Body of pancreas (tissue), 4 donors: ENCODE measurements at regions not wholly inside any gene's neighbourhood (a gene's known extent, or its start where the extent isn't known, plus 50 kb on each side); places are given as distances from the start of the nearest gene placed in this dataset.

ENCODE experiments used
- ATAC-seq: fragments of 150-250 bp; one replicate; pipeline ENCODE4 v1.9.1; 2016
- DNase-seq, 4 donors: peaks; one replicate each; pipeline ENCODE4 v3.0.0-alpha.2; 2019
- H3K27ac ChIP-seq, 4 donors: fragments of 200-600 bp; sonication (generic); 1 replicate in 3 of 4; 2 replicates in 1 of 4; pipeline versions ENCODE4 v1.5.1 to v1.6.1; 2016 to 2019; ENCODE audit warnings: mild to moderate bottlenecking in 1 of 4, mixed read lengths in 1 of 4, moderate library complexity in 1 of 4
- H3K27me3 ChIP-seq, 2 donors: fragments of 200-600 bp; sonication (generic); one replicate each; pipeline ENCODE4 v1.6.0; 2016; ENCODE audit warnings: mild to moderate bottlenecking in 1 of 2
- H3K36me3 ChIP-seq, 2 donors: fragments of 200-600 bp; sonication (generic); replicated peaks in 1 of 2; 2 replicates each; pipeline ENCODE4 v1.5.1; 2016; ENCODE audit warnings: low read depth in 2 of 2; ENCODE audit not compliant: insufficient read depth in 1 of 2
- H3K4me1 ChIP-seq: fragments of 200-600 bp; sonication (generic); one replicate; pipeline ENCODE4 v1.6.0; 2016
- H3K4me3 ChIP-seq, 2 donors: fragments of 200-600 bp; sonication (generic); 1 replicate in 1 of 2; 2 replicates in 1 of 2; pipeline ENCODE4 v1.5.1; 2016 to 2019
- H3K9me3 ChIP-seq, 3 donors: fragments of 200-600 bp; sonication (generic); 1 replicate in 2 of 3; 2 replicates in 1 of 3; pipeline ENCODE4 v1.5.1; 2016
- POLR2A ChIP-seq, 3 donors: fragments of 450-650 bp; IDR thresholded peaks; one replicate each; pipeline ENCODE4 v1.6.1; 2016; ENCODE audit warnings: antibody characterized with exemption in 3 of 3, mild to moderate bottlenecking in 2 of 3
- WGBS, 2 donors: methylation state at CpG; one replicate each; pipeline ENCODE4 v1.1.5; 2017; 5-methylcytosine and 5-hydroxymethylcytosine counted together
- intact Hi-C: fragments of 100-400 bp; cut with DNase I; formaldehyde crosslinking; loops from one replicate; pipeline ENCODE4 v1.15.1; 2023
- TF ChIP-seq, protein P1 (sequence below), 7 experiments: fragments of 450-650 bp in 4 of 7; fragments of 200-600 bp in 3 of 7; sonication (generic) in 3 of 7; IDR thresholded peaks; one replicate each; pipeline ENCODE4 v1.5.1; 2016 to 2019; ENCODE audit warnings: antibody characterized with exemption in 7 of 7

DNA sequence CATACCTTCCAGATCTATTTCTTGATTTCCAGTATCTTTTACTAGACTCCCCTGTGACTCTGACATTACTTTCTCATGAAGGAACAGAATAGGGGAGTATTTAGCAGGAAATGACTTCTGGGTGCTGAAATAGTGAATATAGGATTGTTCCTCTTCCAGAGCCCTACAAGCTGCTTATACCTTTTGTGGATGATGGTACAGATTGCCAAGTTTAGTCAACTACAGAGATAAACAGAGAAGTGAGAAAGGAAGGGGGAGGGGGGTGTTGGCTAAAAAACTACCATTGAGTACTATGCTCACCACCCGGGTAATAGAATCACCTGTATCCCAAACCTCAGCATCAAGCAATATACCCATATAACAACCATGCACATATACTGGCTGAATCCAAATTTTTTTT is 298.3 kb upstream of the GPR149 start:
- no peaks in the 10 kb centered on the region for H3K9me3 ChIP-seq
- H3K27ac ChIP-seq: no peak overlapping the region
- H3K4me1 ChIP-seq: no peaks in the 10 kb centered on the region
- no peaks in the 10 kb centered on the region for H3K27me3 ChIP-seq
- H3K36me3 ChIP-seq: no peaks in the 10 kb centered on the region
- DNase-seq (no peak), ATAC-seq (no peak)
- WGBS, 2 donors: 68 to 78% methylated on average over 1 of the region's 1 CpG
- H3K4me3 ChIP-seq: no peak overlapping the region
- TF ChIP-seq, protein P1, sequence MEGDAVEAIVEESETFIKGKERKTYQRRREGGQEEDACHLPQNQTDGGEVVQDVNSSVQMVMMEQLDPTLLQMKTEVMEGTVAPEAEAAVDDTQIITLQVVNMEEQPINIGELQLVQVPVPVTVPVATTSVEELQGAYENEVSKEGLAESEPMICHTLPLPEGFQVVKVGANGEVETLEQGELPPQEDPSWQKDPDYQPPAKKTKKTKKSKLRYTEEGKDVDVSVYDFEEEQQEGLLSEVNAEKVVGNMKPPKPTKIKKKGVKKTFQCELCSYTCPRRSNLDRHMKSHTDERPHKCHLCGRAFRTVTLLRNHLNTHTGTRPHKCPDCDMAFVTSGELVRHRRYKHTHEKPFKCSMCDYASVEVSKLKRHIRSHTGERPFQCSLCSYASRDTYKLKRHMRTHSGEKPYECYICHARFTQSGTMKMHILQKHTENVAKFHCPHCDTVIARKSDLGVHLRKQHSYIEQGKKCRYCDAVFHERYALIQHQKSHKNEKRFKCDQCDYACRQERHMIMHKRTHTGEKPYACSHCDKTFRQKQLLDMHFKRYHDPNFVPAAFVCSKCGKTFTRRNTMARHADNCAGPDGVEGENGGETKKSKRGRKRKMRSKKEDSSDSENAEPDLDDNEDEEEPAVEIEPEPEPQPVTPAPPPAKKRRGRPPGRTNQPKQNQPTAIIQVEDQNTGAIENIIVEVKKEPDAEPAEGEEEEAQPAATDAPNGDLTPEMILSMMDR (IDR thresholded peaks at IDR 0.05): no peak
- no peak for TF ChIP-seq POLR2A (IDR thresholded peaks at IDR 0.05)
- intact Hi-C loops: no loop called here

GRCh38 chr3:154720921-154721320 is 290.9 kb upstream of the GPR149 start:
- intact Hi-C loops: no loop called here
- H3K36me3 ChIP-seq: no peaks in the 10 kb centered on the region
- no peak overlapping the region for H3K4me3 ChIP-seq
- no peaks in the 10 kb centered on the region for H3K4me1 ChIP-seq
- ATAC-seq: no peak
- H3K9me3 ChIP-seq: no peaks in the 10 kb centered on the region
- H3K27ac ChIP-seq: no peak overlapping the region
- no peak for DNase-seq
- H3K27me3 ChIP-seq: no peaks in the 10 kb centered on the region
- TF ChIP-seq, protein P1 (IDR thresholded peaks at IDR 0.05): no peak
- no peak for TF ChIP-seq POLR2A (IDR thresholded peaks at IDR 0.05)
- 35 to 58% methylated on average over 1 of the region's 1 CpG for WGBS, 2 donors

DNA sequence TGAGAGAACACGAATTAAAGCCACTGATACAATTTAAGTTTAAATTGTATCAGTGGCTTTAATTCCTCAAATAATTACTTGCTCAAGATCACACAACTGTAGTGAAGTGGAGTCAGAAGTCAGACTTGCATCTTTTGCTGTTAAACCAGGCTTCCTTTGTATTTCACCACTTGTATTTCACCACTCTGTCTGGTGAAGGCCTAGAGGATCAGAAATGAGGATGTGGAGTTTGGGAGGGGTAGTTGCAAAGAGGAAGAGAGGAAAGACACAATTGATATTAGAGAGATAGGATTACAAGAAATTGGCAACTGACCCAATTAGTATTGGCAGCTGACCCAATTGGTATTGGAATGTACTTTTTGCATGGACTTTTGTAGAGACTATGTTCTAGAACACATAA is 288.1 kb upstream of the GPR149 start:
- DNase-seq (no peak), ATAC-seq (no peak)
- Histone ChIP-seq H3K4me3 (no peak overlapping the region), H3K27ac (no peak overlapping the region), H3K9me3 (no peaks in the 10 kb centered on the region), H3K4me1 (no peaks in the 10 kb centered on the region), H3K27me3 (no peaks in the 10 kb centered on the region), H3K36me3 (no peaks in the 10 kb centered on the region)
- WGBS, 2 donors: 23 to 29% methylated on average over 1 of the region's 1 CpG
- intact Hi-C loops: no loop called here
- TF ChIP-seq, protein P1 (IDR thresholded peaks at IDR 0.05): no peak
- no peak for TF ChIP-seq POLR2A (IDR thresholded peaks at IDR 0.05)

DNA sequence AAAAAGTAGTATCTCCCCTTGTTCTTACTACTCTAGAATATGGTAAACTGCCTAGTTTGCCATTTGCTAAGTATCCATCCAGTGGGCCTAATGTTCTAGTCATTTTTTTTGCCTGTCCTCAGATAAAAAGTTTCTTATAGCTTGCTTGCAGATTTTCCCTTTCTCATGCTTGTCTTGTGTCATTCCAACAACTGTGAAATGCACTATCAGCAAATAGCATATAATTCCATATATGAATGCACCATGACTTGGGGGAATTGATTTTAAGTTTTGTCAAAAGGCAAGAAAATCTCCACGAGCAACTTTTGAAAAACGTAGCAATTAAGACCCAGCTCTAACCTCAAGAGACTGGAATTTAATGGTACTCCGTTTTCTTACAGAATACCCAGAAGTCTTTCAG is 286.2 kb upstream of the GPR149 start:
- TF ChIP-seq POLR2A (IDR thresholded peaks at IDR 0.05): no peak
- TF ChIP-seq, protein P1 (IDR thresholded peaks at IDR 0.05): no peak

DNA sequence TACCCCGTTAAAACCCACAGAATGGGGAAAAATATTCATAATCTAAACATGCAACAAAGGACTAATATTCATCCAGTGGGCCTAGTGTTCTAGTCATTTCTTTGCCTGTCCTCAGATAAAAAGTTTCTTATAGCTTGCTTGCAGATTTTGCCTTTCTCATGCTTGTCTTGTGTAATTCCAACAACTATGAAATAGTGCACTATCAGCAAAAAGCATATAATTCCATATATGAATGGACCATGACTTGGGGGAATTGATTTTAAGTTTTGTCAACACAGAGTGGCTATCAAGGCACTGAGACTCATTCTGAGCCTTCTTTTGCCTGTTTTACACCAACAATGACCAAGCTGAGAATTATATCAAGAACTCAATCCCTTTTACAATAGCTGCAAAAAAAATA is 278.6 kb upstream of the GPR149 start:
- Histone ChIP-seq H3K27ac (no peak overlapping the region), H3K4me3 (no peak overlapping the region), H3K27me3 (peaks cover 0 to 3% of the 10 kb centered on the region in 2 donors), H3K4me1 (no peaks in the 10 kb centered on the region), H3K36me3 (no peaks in the 10 kb centered on the region), H3K9me3 (no peaks in the 10 kb centered on the region)
- intact Hi-C loops: no loop called here
- WGBS, 2 donors: 52 to 74% methylated on average over 1 of the region's 1 CpG
- ATAC-seq (no peak), DNase-seq (no peak)
- no peak for TF ChIP-seq POLR2A (IDR thresholded peaks at IDR 0.05)
- TF ChIP-seq, protein P1 (IDR thresholded peaks at IDR 0.05): no peak

More for the DNA sequence above, 286.2 kb upstream of the GPR149 start:
- 42 to 50% methylated on average over 3 of the region's 3 CpGs for WGBS, 2 donors
- DNase-seq (no peak), ATAC-seq (no peak)
- Histone ChIP-seq H3K4me1 (no peaks in the 10 kb centered on the region), H3K36me3 (no peaks in the 10 kb centered on the region), H3K27me3 (no peaks in the 10 kb centered on the region), H3K27ac (no peak overlapping the region), H3K4me3 (no peak overlapping the region), H3K9me3 (no peaks in the 10 kb centered on the region)
- intact Hi-C loops: no loop called here
